BJ (cell line): ENCODE measurements at regions not wholly inside any gene's neighbourhood (a gene's known extent, or its start where the extent isn't known, plus 50 kb on each side); places are given as distances from the start of the nearest gene placed in this dataset.

Experiments
- CTCF ChIA-PET: fragments of 350-600 bp; formaldehyde crosslinking; extraction: SDS; loops from one replicate; lab custom pipeline; 2021; ENCODE audit warnings: antibody characterized with exemption, inconsistent platforms; lab: Yijun Ruan, JAX
- POLR2A ChIA-PET: fragments of 300-600 bp; sonication (Branson Sonifier 250); formaldehyde crosslinking; extraction: SDS; loops from one replicate; lab custom pipeline; 2021; ENCODE audit warnings: antibody characterized with exemption; lab: Charles Lee
- DNase-seq: peaks from one replicate; pipeline ENCODE4 v3.0.0-alpha.2; 2011; ENCODE audit warnings: low read depth
- H3K27me3 ChIP-seq: 2 replicates; pipeline ENCODE4 v1.6.0; 2011; ENCODE audit warnings: low read length; ENCODE audit not compliant: control insufficient read depth, insufficient read depth
- H3K36me3 ChIP-seq: 2 replicates; pipeline ENCODE4 v1.5.1; 2011; ENCODE audit warnings: low read length; ENCODE audit not compliant: control insufficient read depth, insufficient read depth
- H3K4me3 ChIP-seq: 2 replicates; pipeline ENCODE4 v1.5.1; 2011; ENCODE audit warnings: low read depth, mild to moderate bottlenecking, control low read depth, low read length
- CTCF ChIP-seq: IDR thresholded peaks from 2 replicates; pipeline ENCODE4 v1.5.1; 2011; ENCODE audit warnings: low read depth, mild to moderate bottlenecking, control low read depth, inconsistent platforms, low read length, moderate library complexity; ENCODE audit not compliant: insufficient read depth

- H3K4me3 ChIP-seq, result no peak overlapping the region
- no peak for DNase-seq
- ChIA-PET POLR2A (no interaction called here), CTCF (interaction anchor here (1.5 kb wide), 1 partner anchor 9 kb away, joined by 4 read pairs; no protein-coding TSS in a partner anchor)
- no peak for TF ChIP-seq CTCF
- H3K36me3 ChIP-seq, result no peaks in the 10 kb centered on the region
- no peaks in the 10 kb centered on the region for H3K27me3 ChIP-seq
Observed at GRCh38 chr7:32154797-32155196, 84.6 kb upstream of the PDE1C start.

GRCh38 chr7:32153006-32153405 lies 82.8 kb upstream of the PDE1C start:
- Histone ChIP-seq H3K36me3 (no peaks in the 10 kb centered on the region), H3K4me3 (no peak overlapping the region), H3K27me3 (no peaks in the 10 kb centered on the region)
- DNase-seq, result no peak
- TF ChIP-seq CTCF, result no peak
- ChIA-PET POLR2A (no interaction called here), CTCF (no interaction called here)

GRCh38 chr7:32152576-32152975 lies 82.4 kb upstream of the PDE1C start:
- Histone ChIP-seq H3K27me3 (no peaks in the 10 kb centered on the region), H3K4me3 (no peak overlapping the region), H3K36me3 (no peaks in the 10 kb centered on the region)
- TF ChIP-seq CTCF, result no peak
- CTCF ChIA-PET, result no interaction called here
- POLR2A ChIA-PET, result no interaction called here
- DNase-seq, result no peak

GRCh38 chr7:32150589-32150988 lies 80.4 kb upstream of the PDE1C start:
- no peak for TF ChIP-seq CTCF
- Histone ChIP-seq H3K27me3 (no peaks in the 10 kb centered on the region), H3K36me3 (no peaks in the 10 kb centered on the region), H3K4me3 (no peak overlapping the region)
- ChIA-PET POLR2A (no interaction called here), CTCF (interaction anchor here (0.5 to 0.7 kb wide), 2 partner anchors 17 to 147 kb away, joined by 3 read pairs; no protein-coding TSS in a partner anchor)
- DNase-seq, result no peak

- DNase-seq, result no peak
- POLR2A ChIA-PET, result no interaction called here
- no peak for TF ChIP-seq CTCF
- H3K4me3 ChIP-seq, result no peak overlapping the region
- CTCF ChIA-PET, result interaction anchor here (0.7 kb wide), 1 partner anchor 146 kb away, joined by 3 read pairs; no protein-coding TSS in a partner anchor
- no peaks in the 10 kb centered on the region for H3K27me3 ChIP-seq
- no peaks in the 10 kb centered on the region for H3K36me3 ChIP-seq
Observed at GRCh38 chr7:32150039-32150438, 79.8 kb upstream of the PDE1C start.
